OCI-LY3 (cell line): ENCODE measurements at regions not wholly inside any gene's neighbourhood (a gene's known extent, or its start where the extent isn't known, plus 50 kb on each side); places are given as distances from the start of the nearest gene placed in this dataset.

Experiments used
- H2AFZ ChIP-seq: fragments of 200-600, 300-600 bp; shearing (Covaris generic); 2 replicates; pipeline ENCODE4 v1.6.0; 2014; ENCODE audit warnings: antibody characterized with exemption, low read depth, low read length
- H3K27ac ChIP-seq: fragments of 200-600, 300-600 bp; sonication (generic); 2 replicates; pipeline ENCODE4 v1.5.1; 2014; ENCODE audit warnings: mild to moderate bottlenecking, low read length, moderate library complexity, mixed read lengths
- H3K27me3 ChIP-seq: fragments of 200-600, 300-600 bp; sonication (generic); 2 replicates; pipeline ENCODE4 v1.6.1; 2014; ENCODE audit warnings: low read depth, low read length, mixed read lengths
- H3K36me3 ChIP-seq: fragments of 200-600, 300-600 bp; sonication (generic); replicated peaks from 2 replicates; pipeline ENCODE3; 2014; ENCODE audit warnings: low read depth, low read length, mixed read lengths
- H3K4me1 ChIP-seq: fragments of 300-600, 200-600 bp; sonication (generic); 2 replicates; pipeline ENCODE4 v1.6.1; 2014; ENCODE audit warnings: low read length, mixed read lengths
- H3K4me2 ChIP-seq: fragments of 200-600, 300-600 bp; sonication (generic); 2 replicates; pipeline ENCODE4 v1.6.1; 2014; ENCODE audit warnings: low read length, mixed read lengths
- H3K4me3 ChIP-seq: fragments of 300-600, 200-600 bp; sonication (generic); 2 replicates; pipeline ENCODE4 v1.5.1; 2014; ENCODE audit warnings: antibody characterized with exemption, mild to moderate bottlenecking, low read length, moderate library complexity
- H3K79me2 ChIP-seq: fragments of 300-600, 200-600 bp; shearing (Covaris generic); 2 replicates; pipeline ENCODE4 v1.6.1; 2014; ENCODE audit warnings: mild to moderate bottlenecking, low read length, mixed read lengths
- H3K9ac ChIP-seq: fragments of 300-600, 200-600 bp; shearing (Covaris generic); 2 replicates; pipeline ENCODE4 v1.6.0; 2014; ENCODE audit warnings: mild to moderate bottlenecking, low read length, moderate library complexity
- H3K9me3 ChIP-seq: fragments of 200-600, 300-600 bp; shearing (Covaris generic); 2 replicates; pipeline ENCODE4 v1.6.1; 2014; ENCODE audit warnings: low read length, mixed read lengths; ENCODE audit not compliant: insufficient read depth
- H4K20me1 ChIP-seq: fragments of 200-600, 300-600 bp; sonication (generic); 2 replicates; pipeline ENCODE4 v1.6.1; 2016; ENCODE audit warnings: low read length, mixed read lengths; ENCODE audit not compliant: insufficient read depth
- CTCF ChIP-seq: fragments of 200-600, 300-600 bp; sonication (generic); IDR thresholded peaks from 2 replicates; pipeline ENCODE4 v1.5.1; 2014; ENCODE audit warnings: antibody characterized with exemption, low read length, low read depth
- EZH2phosphoT487 ChIP-seq: fragments of 200-600 bp; shearing (Covaris generic); IDR thresholded peaks from 2 replicates; pipeline ENCODE4 v1.6.1; 2018; ENCODE audit warnings: antibody characterized with exemption, mixed run types, low read depth

- H3K4me3 ChIP-seq = no peak overlapping the region
- no peaks in the 10 kb centered on the region for H3K27me3 ChIP-seq
- no peak overlapping the region for H3K9ac ChIP-seq
- no peaks in the 10 kb centered on the region for H4K20me1 ChIP-seq
- no peak overlapping the region for H3K27ac ChIP-seq
- TF ChIP-seq EZH2phosphoT487 (no peak), CTCF (no peak)
- no peaks in the 10 kb centered on the region for H3K4me1 ChIP-seq
- no peaks in the 10 kb centered on the region for H3K79me2 ChIP-seq
- H2AFZ ChIP-seq = no peak overlapping the region
- H3K4me2 ChIP-seq = no peak overlapping the region
- no peaks in the 10 kb centered on the region for H3K9me3 ChIP-seq
- H3K36me3 ChIP-seq = no peaks in the 10 kb centered on the region
Measured at GRCh38 chr3:19811689-19812088, 122.3 kb downstream of the EFHB start.

- Histone ChIP-seq H3K27me3 (no peaks in the 10 kb centered on the region), H3K27ac (no peak overlapping the region), H3K9ac (no peak overlapping the region), H3K4me2 (no peak overlapping the region), H3K4me1 (no peaks in the 10 kb centered on the region), H3K36me3 (no peaks in the 10 kb centered on the region), H3K79me2 (no peaks in the 10 kb centered on the region), H3K4me3 (no peak overlapping the region), H4K20me1 (no peaks in the 10 kb centered on the region), H2AFZ (no peak overlapping the region), H3K9me3 (no peaks in the 10 kb centered on the region)
- no peak for TF ChIP-seq CTCF
Measured at GRCh38 chr3:19808834-19809233, 125.2 kb downstream of the EFHB start.

- no peak overlapping the region for H3K27ac ChIP-seq
- TF ChIP-seq CTCF = no peak
- no peak for TF ChIP-seq EZH2phosphoT487
- H3K4me2 ChIP-seq = no peak overlapping the region
- H3K79me2 ChIP-seq = no peaks in the 10 kb centered on the region
- H3K27me3 ChIP-seq = no peaks in the 10 kb centered on the region
- no peaks in the 10 kb centered on the region for H3K4me1 ChIP-seq
- no peak overlapping the region for H3K9ac ChIP-seq
- H4K20me1 ChIP-seq = no peaks in the 10 kb centered on the region
- no peaks in the 10 kb centered on the region for H3K9me3 ChIP-seq
- no peaks in the 10 kb centered on the region for H3K36me3 ChIP-seq
- no peak overlapping the region for H2AFZ ChIP-seq
- no peak overlapping the region for H3K4me3 ChIP-seq
Measured at GRCh38 chr3:19799887-19800286, 134.1 kb downstream of the EFHB start.

- Histone ChIP-seq H3K4me2 (no peak overlapping the region), H2AFZ (no peak overlapping the region), H3K27ac (no peak overlapping the region), H3K4me3 (no peak overlapping the region), H4K20me1 (no peaks in the 10 kb centered on the region), H3K36me3 (no peaks in the 10 kb centered on the region), H3K9me3 (no peaks in the 10 kb centered on the region), H3K9ac (no peak overlapping the region), H3K27me3 (no peaks in the 10 kb centered on the region), H3K4me1 (no peaks in the 10 kb centered on the region), H3K79me2 (no peaks in the 10 kb centered on the region)
- TF ChIP-seq CTCF (no peak), EZH2phosphoT487 (no peak)
Measured at GRCh38 chr3:19799115-19799514, 134.9 kb downstream of the EFHB start.
